ENCODE measurements at regions not wholly inside any gene's neighbourhood (a gene's known extent, or its start where the extent isn't known, plus 50 kb on each side); places are given as distances from the start of the nearest gene placed in this dataset.

DNA sequence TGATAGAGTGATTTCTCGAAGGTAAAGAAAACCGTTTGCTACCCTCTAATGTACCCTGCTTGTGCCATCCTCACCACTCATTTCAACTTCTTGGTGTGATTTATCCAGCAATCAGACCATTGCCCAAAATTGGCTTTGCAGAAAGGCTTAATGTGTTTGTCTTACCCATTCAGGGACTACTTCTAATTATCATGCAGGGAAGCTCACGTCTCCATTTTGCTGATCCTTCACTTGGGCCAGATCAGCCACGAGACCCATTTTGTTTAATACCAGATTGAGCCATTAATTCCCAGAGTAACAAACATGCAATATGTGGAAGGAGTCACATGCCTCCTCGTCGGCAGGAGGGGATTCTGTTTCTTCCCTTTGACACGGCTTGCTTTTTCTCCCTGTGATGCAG is 51.1 kb upstream of the CRY1 start:
- Histone ChIP-seq H3K4me3 (ENCODE audit: low read depth, low read length) (no peak overlapping the region), H3K36me3 (ENCODE audit: control insufficient read depth, insufficient read depth, low read length) (no peaks in the 10 kb centered on the region), H3K9me3 (ENCODE audit: control insufficient read depth, insufficient read depth, low read length) (no peaks in the 10 kb centered on the region), H3K27ac (ENCODE audit: low read depth, low read length) (no peak overlapping the region), H3K27me3 (ENCODE audit: control insufficient read depth, insufficient read depth, low read length) (no peaks in the 10 kb centered on the region), H3K4me1 (ENCODE audit: control insufficient read depth, insufficient read depth, low read length) (no peaks in the 10 kb centered on the region)
- 70% methylated on average over 3 of the region's 7 CpGs for WGBS (ENCODE audit: insufficient coverage)
- DNase-seq (ENCODE audit: low read depth in 4 of 6, low spot score in 6 of 6): peak in 1 of 6 donors; percentile 91

DNA sequence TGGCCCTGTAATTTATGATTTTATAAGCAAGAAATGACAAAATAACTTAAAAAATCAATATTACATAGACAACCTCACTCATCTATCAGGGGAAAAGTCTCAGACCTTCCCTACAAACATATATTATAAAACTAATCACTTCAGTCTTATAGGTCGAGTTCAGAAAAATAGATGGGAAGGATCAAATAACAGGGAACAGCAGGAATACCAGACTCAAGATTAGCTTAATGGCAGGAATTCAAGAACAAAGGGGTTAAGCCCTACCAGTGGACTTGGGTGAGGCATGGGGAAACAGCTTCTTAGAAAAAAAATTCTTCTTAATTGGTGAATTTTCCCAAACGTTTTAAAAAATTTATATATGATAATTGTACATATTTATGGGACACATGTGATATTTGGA is 51.6 kb upstream of the CRY1 start:
- WGBS (ENCODE audit: insufficient coverage): no CpG with 5 or more reads among the region's 2 CpGs
- no peak for DNase-seq (ENCODE audit: low read depth in 4 of 6, low spot score in 6 of 6)
- H3K4me1 ChIP-seq (ENCODE audit: control insufficient read depth, insufficient read depth, low read length): no peaks in the 10 kb centered on the region
- no peak overlapping the region for H3K27ac ChIP-seq (ENCODE audit: low read depth, low read length)
- no peaks in the 10 kb centered on the region for H3K9me3 ChIP-seq (ENCODE audit: control insufficient read depth, insufficient read depth, low read length)
- no peaks in the 10 kb centered on the region for H3K27me3 ChIP-seq (ENCODE audit: control insufficient read depth, insufficient read depth, low read length)
- no peaks in the 10 kb centered on the region for H3K36me3 ChIP-seq (ENCODE audit: control insufficient read depth, insufficient read depth, low read length)
- H3K4me3 ChIP-seq (ENCODE audit: low read depth, low read length): no peak overlapping the region

DNA sequence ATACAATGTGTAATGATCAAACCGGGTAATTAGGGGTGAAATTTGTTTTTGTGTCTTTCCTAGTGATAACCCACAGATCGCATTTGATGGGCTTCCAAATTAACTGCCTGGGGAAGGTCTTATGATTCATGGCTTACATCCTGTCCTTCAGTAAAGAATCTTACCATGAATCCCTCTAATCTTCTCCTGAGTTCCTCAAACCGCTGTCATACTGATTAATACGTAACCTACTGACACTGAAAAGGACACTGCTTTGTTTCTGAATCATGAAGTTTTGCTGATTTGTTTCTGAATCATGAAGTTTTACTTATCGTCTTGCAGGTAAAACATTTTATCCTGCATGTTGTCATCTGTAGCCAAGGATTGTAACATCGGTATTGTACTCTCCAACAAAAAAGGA is 52.0 kb upstream of the CRY1 start:
- H3K36me3 ChIP-seq (ENCODE audit: control insufficient read depth, insufficient read depth, low read length): no peaks in the 10 kb centered on the region
- no peak for DNase-seq (ENCODE audit: low read depth in 4 of 6, low spot score in 6 of 6)
- WGBS (ENCODE audit: insufficient coverage): no CpG with 5 or more reads among the region's 6 CpGs
- no peaks in the 10 kb centered on the region for H3K27me3 ChIP-seq (ENCODE audit: control insufficient read depth, insufficient read depth, low read length)
- H3K9me3 ChIP-seq (ENCODE audit: control insufficient read depth, insufficient read depth, low read length): no peaks in the 10 kb centered on the region
- H3K4me1 ChIP-seq (ENCODE audit: control insufficient read depth, insufficient read depth, low read length): no peaks in the 10 kb centered on the region
- no peak overlapping the region for H3K27ac ChIP-seq (ENCODE audit: low read depth, low read length)
- H3K4me3 ChIP-seq (ENCODE audit: low read depth, low read length): no peak overlapping the region

DNA sequence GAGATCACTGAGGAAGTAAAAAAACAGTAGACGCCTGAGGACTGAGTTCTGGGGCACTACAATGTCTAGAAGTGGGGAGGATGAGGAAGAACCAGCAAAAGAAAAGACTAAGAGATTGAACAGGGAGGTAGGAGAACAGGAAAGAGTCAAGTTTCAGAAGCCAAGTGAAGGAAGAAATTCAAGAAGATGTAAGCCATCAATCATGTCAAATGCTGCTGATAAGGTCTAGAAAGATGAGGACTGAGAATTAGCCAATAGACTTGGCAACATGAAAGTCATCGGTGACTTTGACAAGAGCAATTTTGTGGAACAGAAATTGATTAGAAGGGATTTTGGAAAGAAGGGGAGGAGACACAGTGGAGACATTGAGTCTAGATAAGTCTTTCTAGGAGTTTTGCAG is 54.8 kb upstream of the CRY1 start:
- Histone ChIP-seq H3K27ac (ENCODE audit: low read depth, low read length) (no peak overlapping the region), H3K4me1 (ENCODE audit: control insufficient read depth, insufficient read depth, low read length) (no peaks in the 10 kb centered on the region), H3K27me3 (ENCODE audit: control insufficient read depth, insufficient read depth, low read length) (no peaks in the 10 kb centered on the region), H3K36me3 (ENCODE audit: control insufficient read depth, insufficient read depth, low read length) (no peaks in the 10 kb centered on the region), H3K4me3 (ENCODE audit: low read depth, low read length) (no peak overlapping the region), H3K9me3 (ENCODE audit: control insufficient read depth, insufficient read depth, low read length) (no peaks in the 10 kb centered on the region)
- DNase-seq (ENCODE audit: low read depth in 4 of 6, low spot score in 6 of 6): no peak
- WGBS (ENCODE audit: insufficient coverage): 92% methylated on average over 2 of the region's 2 CpGs

DNA sequence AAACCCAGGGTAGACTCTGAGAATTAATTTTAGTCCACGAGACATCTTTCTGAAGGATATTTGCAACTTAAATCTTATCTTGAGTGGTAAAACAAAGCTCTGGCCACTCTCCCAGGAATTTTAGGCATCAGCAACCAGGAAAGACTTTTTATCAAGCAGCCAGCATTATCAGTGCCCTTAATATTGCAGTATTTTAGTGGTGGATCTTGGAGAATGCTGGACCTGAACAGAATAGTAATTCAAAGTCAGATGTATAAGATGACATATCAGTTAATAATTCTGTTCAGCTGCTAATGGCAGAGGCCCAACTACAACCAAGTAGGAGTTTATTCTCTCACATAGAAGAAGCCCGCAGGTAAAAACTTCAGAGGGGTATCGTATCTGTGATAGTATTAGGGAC is 59.0 kb upstream of the CRY1 start:
- Histone ChIP-seq H3K27ac (ENCODE audit: low read depth, low read length) (no peak overlapping the region), H3K27me3 (ENCODE audit: control insufficient read depth, insufficient read depth, low read length) (no peaks in the 10 kb centered on the region), H3K36me3 (ENCODE audit: control insufficient read depth, insufficient read depth, low read length) (no peaks in the 10 kb centered on the region), H3K4me1 (ENCODE audit: control insufficient read depth, insufficient read depth, low read length) (no peaks in the 10 kb centered on the region), H3K4me3 (ENCODE audit: low read depth, low read length) (no peak overlapping the region), H3K9me3 (ENCODE audit: control insufficient read depth, insufficient read depth, low read length) (no peaks in the 10 kb centered on the region)
- no CpG with 5 or more reads among the region's 3 CpGs for WGBS (ENCODE audit: insufficient coverage)
- no peak for DNase-seq (ENCODE audit: low read depth in 4 of 6, low spot score in 6 of 6)

DNA sequence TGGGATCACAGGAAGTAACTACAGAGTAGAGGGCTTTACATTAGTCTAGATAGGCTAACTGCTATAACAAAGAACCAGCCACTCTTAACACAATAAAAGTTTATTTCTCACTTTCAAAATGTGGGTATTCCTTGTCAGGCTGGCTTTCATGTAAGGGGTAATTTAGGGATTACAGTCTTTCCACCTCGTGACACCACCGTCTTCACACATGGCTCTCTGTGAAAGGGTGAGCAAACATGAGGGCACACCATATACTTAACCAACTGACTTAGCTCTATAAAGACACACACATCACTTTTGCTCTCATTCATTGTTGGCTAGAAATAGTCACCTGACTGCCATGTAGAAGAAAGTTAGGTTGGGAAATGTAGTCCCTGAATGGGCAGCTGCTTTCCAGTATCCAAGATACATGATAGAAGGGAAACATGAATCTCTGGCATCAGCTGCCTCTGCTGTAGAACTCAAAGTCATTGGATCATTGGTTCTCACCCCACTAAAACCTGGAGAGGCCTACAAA is 66.1 kb upstream of the CRY1 start:
- H3K4me3 ChIP-seq (ENCODE audit: low read depth, low read length): no peak overlapping the region
- no peaks in the 10 kb centered on the region for H3K27me3 ChIP-seq (ENCODE audit: control insufficient read depth, insufficient read depth, low read length)
- H3K4me1 ChIP-seq (ENCODE audit: control insufficient read depth, insufficient read depth, low read length): no peaks in the 10 kb centered on the region
- no peaks in the 10 kb centered on the region for H3K36me3 ChIP-seq (ENCODE audit: control insufficient read depth, insufficient read depth, low read length)
- DNase-seq (ENCODE audit: low read depth in 4 of 6, low spot score in 6 of 6): no peak
- WGBS (ENCODE audit: insufficient coverage): no CpG with 5 or more reads among the region's 2 CpGs
- no peak overlapping the region for H3K27ac ChIP-seq (ENCODE audit: low read depth, low read length)
- no peaks in the 10 kb centered on the region for H3K9me3 ChIP-seq (ENCODE audit: control insufficient read depth, insufficient read depth, low read length)

DNA sequence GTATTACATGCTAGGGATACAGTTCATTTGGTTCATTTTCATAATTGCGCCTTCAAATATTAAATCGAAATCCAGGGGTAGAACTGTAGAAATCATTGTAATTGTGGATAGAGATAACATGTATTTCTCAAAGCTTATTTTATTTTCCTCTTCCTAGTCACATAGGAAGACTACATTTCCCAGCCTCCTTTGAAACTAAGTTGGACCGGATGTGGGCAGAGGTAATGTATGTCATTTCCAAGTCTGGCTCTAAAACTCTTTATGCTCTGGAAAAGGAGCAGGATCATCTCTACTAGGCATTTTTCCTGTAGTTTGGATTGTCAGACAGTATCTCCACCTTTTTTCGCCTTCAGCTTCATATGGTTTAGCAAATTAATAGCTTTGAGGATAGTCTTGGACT is 70.1 kb upstream of the CRY1 start:
- Histone ChIP-seq H3K27me3 (ENCODE audit: control insufficient read depth, insufficient read depth, low read length) (no peaks in the 10 kb centered on the region), H3K36me3 (ENCODE audit: control insufficient read depth, insufficient read depth, low read length) (no peaks in the 10 kb centered on the region), H3K4me3 (ENCODE audit: low read depth, low read length) (no peak overlapping the region), H3K27ac (ENCODE audit: low read depth, low read length) (no peak overlapping the region), H3K4me1 (ENCODE audit: control insufficient read depth, insufficient read depth, low read length) (no peaks in the 10 kb centered on the region), H3K9me3 (ENCODE audit: control insufficient read depth, insufficient read depth, low read length) (no peaks in the 10 kb centered on the region)
- DNase-seq (ENCODE audit: low read depth in 4 of 6, low spot score in 6 of 6): no peak
- WGBS (ENCODE audit: insufficient coverage): no CpG with 5 or more reads among the region's 4 CpGs

DNA sequence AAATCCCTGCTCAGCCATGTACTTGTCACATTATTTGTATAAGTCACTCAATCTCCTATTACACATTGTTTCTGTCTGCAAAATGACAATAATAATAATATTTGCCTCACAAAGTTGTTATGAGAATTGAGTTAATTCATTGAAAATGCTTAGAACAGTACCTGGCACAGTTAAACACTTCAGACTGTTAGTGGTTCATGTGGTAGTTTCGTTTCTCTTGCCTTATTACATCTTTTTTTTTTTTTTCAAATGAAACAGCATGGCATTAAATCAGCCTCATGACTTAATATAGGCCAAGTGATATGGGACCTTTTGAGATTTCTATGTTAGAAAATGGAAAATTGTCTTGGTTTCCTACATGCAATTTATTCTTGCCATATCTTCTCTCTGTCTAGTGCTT is 71.0 kb upstream of the CRY1 start:
- Histone ChIP-seq H3K36me3 (ENCODE audit: control insufficient read depth, insufficient read depth, low read length) (no peaks in the 10 kb centered on the region), H3K27me3 (ENCODE audit: control insufficient read depth, insufficient read depth, low read length) (no peaks in the 10 kb centered on the region), H3K27ac (ENCODE audit: low read depth, low read length) (no peak overlapping the region), H3K9me3 (ENCODE audit: control insufficient read depth, insufficient read depth, low read length) (no peaks in the 10 kb centered on the region), H3K4me3 (ENCODE audit: low read depth, low read length) (no peak overlapping the region), H3K4me1 (ENCODE audit: control insufficient read depth, insufficient read depth, low read length) (no peaks in the 10 kb centered on the region)
- no peak for DNase-seq (ENCODE audit: low read depth in 4 of 6, low spot score in 6 of 6)
- WGBS (ENCODE audit: insufficient coverage): no CpG with 5 or more reads among the region's 1 CpG

DNA sequence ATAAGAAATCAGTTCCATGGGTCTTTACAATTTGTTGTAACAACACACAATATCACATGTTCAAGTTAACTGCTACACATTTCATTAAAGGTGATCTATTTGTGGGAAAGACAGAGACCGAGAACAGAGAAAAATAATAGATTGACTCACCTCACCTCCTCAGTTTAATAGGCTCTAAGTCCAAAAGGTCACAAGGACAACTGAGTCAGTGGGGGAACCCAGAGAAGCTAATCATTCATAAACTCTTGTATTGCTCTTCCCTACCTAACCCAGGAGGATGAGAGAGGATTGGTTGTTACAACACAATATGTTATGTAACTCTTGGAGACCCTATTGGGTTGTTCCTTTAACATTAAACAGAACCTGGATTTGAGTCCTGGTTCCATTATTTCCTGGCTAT is 72.2 kb upstream of the CRY1 start:
- Histone ChIP-seq H3K9me3 (ENCODE audit: control insufficient read depth, insufficient read depth, low read length) (no peaks in the 10 kb centered on the region), H3K27ac (ENCODE audit: low read depth, low read length) (no peak overlapping the region), H3K4me3 (ENCODE audit: low read depth, low read length) (no peak overlapping the region), H3K27me3 (ENCODE audit: control insufficient read depth, insufficient read depth, low read length) (no peaks in the 10 kb centered on the region), H3K36me3 (ENCODE audit: control insufficient read depth, insufficient read depth, low read length) (no peaks in the 10 kb centered on the region), H3K4me1 (ENCODE audit: control insufficient read depth, insufficient read depth, low read length) (no peaks in the 10 kb centered on the region)
- no CpG with 5 or more reads among the region's 1 CpG for WGBS (ENCODE audit: insufficient coverage)
- DNase-seq (ENCODE audit: low read depth in 4 of 6, low spot score in 6 of 6): no peak

DNA sequence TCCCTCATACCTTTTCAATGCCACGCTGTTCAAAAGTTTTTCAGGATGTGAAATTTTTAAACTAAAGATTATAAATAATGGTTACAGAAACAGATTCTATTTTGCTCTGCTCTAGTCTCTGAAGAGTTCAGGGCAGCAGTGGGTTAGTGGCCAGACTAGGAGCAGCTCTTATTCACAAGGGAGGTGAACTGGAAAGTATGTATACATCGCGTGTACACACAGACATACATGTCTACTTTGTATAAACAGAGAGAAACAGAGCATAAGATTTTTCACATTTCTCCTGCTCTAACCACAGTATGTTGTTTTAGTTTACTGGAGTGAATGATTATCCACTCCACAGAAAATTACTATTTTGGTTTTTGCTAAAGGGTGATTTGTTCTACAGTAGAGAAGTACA is 74.4 kb upstream of the CRY1 start:
- no CpG with 5 or more reads among the region's 3 CpGs for WGBS (ENCODE audit: insufficient coverage)
- Histone ChIP-seq H3K27me3 (ENCODE audit: control insufficient read depth, insufficient read depth, low read length) (no peaks in the 10 kb centered on the region), H3K9me3 (ENCODE audit: control insufficient read depth, insufficient read depth, low read length) (no peaks in the 10 kb centered on the region), H3K27ac (ENCODE audit: low read depth, low read length) (no peak overlapping the region), H3K4me3 (ENCODE audit: low read depth, low read length) (no peak overlapping the region), H3K36me3 (ENCODE audit: control insufficient read depth, insufficient read depth, low read length) (no peaks in the 10 kb centered on the region), H3K4me1 (ENCODE audit: control insufficient read depth, insufficient read depth, low read length) (no peaks in the 10 kb centered on the region)
- DNase-seq (ENCODE audit: low read depth in 4 of 6, low spot score in 6 of 6): no peak

Measured in spinal cord (tissue), 9 donors.